ENCODE measurements at regions not wholly inside any gene's neighbourhood (a gene's known extent, or its start where the extent isn't known, plus 50 kb on each side); places are given as distances from the start of the nearest gene placed in this dataset.

DNA sequence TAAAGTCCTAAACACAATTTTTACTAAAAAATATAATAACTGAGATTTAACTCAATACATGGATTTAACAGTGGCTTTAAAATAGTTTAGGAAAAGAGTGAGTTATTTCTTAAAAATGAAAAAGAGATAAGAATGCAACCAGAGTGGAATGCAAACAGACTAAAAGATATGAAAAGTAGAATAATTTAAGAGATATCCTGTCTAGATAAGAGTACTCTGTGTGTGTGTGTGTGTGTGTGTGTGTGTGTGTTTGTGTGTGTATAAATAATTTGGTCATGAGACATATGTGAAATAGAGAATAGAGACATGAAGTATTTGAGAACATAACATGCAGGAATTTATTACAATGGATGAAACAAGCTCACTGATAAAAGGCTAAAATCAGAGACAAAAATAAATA, 986.9 kb upstream of the CHORDC1 start:
- DNase-seq (ENCODE audit: low read depth in 4 of 4, low spot score in 3 of 4) = no peak

DNA sequence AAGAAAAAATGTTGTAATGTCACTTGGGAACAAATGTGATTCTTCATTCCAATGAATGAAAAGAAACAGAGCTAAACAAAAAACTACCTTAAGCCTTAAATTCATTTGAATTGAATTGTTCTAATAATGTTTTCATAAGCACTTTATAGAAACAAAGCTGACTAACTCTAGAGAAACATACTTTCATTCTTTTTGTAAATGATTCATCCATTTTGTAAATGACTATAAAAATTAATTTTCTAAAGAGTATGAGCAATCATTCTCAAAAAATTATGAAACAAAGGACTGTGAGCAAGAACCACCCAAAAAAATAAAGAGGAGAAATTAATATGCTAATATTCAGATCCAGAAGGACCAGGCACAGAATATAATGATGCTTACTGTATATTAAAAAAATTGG, 986.5 kb upstream of the CHORDC1 start:
- no peak for DNase-seq (ENCODE audit: low read depth in 4 of 4, low spot score in 3 of 4)

DNA sequence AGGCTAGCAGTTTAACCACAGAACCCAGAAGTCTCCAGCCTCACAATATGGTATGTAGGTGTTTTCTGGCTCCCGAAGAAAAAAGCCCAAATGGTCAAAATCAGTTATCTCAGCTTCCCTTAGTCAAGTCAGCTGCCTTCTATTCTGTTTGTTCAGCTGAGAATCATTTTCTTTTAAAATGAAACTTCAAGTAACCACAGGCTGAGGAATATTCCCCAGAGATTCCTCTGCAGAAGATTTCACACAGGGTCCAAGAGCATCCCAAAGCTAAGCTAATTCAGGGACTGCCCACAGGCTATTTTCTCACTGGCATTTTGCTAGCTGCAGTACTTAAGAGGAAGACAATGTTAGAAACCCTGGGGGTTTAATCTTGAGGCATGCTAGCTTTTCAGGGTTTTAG, 977.0 kb upstream of the CHORDC1 start:
- DNase-seq (ENCODE audit: low read depth in 4 of 4, low spot score in 3 of 4) = no peak

DNA sequence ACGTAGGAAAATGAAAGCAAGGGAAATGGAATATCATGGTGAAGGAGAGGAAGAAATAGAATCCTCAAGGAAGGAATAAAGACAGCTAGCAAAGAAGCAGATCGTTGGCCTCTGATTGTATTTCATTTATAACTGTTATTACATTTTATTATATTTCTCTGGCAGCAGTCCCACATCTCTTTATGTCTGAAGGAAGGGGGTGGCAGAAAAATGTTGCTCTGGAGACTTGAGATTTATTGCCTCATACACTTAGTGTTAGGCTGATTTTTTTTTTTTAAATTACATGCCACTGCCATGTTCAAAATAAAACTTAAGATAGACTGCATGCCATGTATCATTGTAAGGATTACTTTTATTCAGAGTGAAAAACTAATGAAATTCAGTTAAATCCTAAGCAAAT, 971.7 kb upstream of the CHORDC1 start:
- no peak for DNase-seq (ENCODE audit: low read depth in 4 of 4, low spot score in 3 of 4)

- no peak for DNase-seq (ENCODE audit: low read depth in 4 of 4, low spot score in 3 of 4)
These were observed 965.6 kb upstream of the CHORDC1 start for GRCh38 chr11:91188484-91188883.

DNA sequence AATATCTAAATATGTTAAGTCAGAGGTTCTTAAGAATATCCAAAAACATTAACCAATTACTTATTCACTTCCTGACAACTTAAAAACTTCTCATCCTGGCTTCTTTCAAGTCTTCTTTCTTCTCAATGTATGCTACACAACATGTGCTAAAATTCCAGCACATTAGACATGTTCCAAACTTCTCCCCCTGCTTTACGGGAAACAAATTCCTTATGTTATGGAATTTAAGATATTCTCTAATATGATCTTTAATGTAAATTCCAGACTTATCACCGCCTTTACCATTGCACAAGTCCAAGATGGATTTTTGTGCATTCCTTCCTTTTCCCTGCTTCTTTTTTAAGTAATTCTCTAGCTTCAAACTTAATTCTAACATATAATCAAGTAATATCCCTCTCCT, 964.5 kb upstream of the CHORDC1 start:
- no peak for DNase-seq (ENCODE audit: low read depth in 4 of 4, low spot score in 3 of 4)

- DNase-seq (ENCODE audit: low read depth in 4 of 4, low spot score in 3 of 4) = no peak
These were observed 955.5 kb upstream of the CHORDC1 start for GRCh38 chr11:91178366-91178765.

DNA sequence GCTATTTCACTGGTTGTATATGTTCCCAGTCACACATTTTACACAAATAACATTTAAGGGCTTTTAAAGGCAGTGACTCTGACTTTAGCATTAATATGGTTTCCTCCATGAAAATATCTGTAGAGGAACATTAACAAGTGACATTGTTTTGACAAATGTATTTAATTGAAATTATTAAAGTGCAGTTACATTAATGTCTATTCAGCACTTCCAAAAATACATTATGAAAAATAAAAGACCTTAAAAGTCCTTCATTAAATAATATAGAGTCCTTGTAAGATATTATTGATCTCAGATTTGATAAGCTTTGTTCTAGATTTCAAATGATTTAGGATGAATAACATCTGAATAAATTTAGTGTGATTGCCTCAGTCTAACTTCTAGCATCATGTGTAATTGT, 951.9 kb upstream of the CHORDC1 start:
- DNase-seq (ENCODE audit: low read depth in 4 of 4, low spot score in 3 of 4) = no peak

DNA sequence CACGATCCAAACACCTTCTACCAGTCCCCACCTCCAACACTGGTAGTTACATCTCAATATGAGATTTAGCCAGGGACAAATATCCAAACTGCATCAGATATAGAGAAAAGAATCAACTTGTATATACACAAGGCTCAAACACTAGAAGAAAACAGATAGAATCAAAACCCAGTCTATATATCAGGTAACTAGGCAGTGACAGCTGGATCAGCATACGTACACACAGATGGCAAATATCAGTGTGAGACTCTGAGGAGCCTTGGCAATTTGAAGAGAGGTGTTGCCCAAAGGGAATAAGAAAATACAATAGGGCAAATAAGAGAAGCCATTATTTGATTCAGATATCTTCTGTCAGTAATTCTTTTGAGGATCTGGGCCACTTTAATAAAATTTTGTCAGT, 951.3 kb upstream of the CHORDC1 start:
- DNase-seq (ENCODE audit: low read depth in 4 of 4, low spot score in 3 of 4) = no peak

- DNase-seq (ENCODE audit: low read depth in 4 of 4, low spot score in 3 of 4) = no peak
These were observed 950.9 kb upstream of the CHORDC1 start for GRCh38 chr11:91173701-91174100.

DNA sequence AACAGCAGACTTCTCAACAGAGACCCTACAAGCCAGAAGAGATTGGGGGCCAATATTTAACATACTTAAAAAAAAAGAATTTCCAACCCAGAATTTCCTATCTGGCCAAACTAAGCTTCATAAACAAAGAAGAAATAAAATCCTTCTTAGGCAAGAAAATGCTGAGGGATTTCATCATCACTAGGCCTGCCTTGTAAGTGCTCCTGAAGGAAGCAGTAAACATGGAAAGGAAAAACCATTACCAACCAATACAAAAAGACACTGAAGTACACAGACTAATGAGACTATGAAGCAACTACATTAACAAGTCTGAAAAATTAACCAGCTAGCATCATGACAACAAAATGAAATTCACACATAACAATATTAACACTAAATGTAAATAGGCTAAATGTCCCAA, 947.9 kb upstream of the CHORDC1 start:
- no peak for DNase-seq (ENCODE audit: low read depth in 4 of 4, low spot score in 3 of 4)

- no peak for DNase-seq (ENCODE audit: low read depth in 4 of 4, low spot score in 3 of 4)
These were observed 941.6 kb upstream of the CHORDC1 start for GRCh38 chr11:91164452-91164822.

DNA sequence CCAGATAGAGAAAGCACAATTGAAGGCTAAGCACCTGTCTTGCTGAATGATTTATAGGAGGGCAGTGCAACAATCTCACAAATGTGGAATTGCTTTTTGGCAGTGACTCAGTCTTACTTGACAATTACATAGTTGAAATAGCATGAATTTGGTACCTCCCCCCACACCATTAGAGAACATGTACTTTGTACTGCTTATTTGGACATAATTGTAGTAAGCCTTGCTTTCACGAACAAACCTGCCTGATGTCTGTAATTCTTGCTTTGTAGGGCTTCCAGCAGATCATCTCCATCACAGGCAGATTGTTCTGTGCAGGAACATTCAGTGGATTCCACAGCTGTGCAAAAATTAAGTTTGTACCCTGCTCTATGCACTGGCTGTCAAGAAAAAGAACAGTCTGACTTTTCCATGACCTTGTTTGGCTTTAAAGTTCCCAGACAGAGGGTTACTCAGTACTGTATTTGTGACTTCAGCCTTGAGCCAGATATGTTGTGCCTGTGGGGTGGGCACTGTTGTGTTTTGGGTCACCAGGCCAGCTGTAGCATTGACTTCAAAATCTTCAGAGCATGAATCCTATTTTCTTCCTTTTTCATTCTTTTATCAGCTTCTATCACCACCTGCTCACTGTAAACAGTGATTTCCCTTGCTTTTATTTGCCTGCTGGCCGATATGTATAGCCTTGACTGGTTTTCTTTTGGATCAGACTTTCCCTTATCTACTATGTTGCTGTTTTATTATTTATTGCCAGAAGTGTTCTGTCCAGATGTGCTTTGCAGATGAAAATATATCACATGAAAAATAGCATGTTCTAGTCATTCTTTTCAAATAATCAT, 941.0 kb upstream of the CHORDC1 start:
- DNase-seq (ENCODE audit: low read depth in 4 of 4, low spot score in 3 of 4) = no peak

- no peak for DNase-seq (ENCODE audit: low read depth in 4 of 4, low spot score in 3 of 4)
These were observed 937.8 kb upstream of the CHORDC1 start for GRCh38 chr11:91160661-91161060.

GRCh38 chr11:91158891-91159537, 936.2 kb upstream of the CHORDC1 start:
- no peak for DNase-seq (ENCODE audit: low read depth in 4 of 4, low spot score in 3 of 4)

- DNase-seq (ENCODE audit: low read depth in 4 of 4, low spot score in 3 of 4) = no peak
These were observed 935.4 kb upstream of the CHORDC1 start for GRCh38 chr11:91158297-91158696.

- DNase-seq (ENCODE audit: low read depth in 4 of 4, low spot score in 3 of 4) = no peak
These were observed 933.2 kb upstream of the CHORDC1 start for GRCh38 chr11:91156041-91156440.

- DNase-seq (ENCODE audit: low read depth in 4 of 4, low spot score in 3 of 4) = no peak
These were observed 925.0 kb upstream of the CHORDC1 start for GRCh38 chr11:91147885-91148284.

GRCh38 chr11:91141655-91142054, 918.8 kb upstream of the CHORDC1 start:
- DNase-seq (ENCODE audit: low read depth in 4 of 4, low spot score in 3 of 4) = no peak

GRCh38 chr11:91136631-91137030, 913.8 kb upstream of the CHORDC1 start:
- no peak for DNase-seq (ENCODE audit: low read depth in 4 of 4, low spot score in 3 of 4)

- DNase-seq (ENCODE audit: low read depth in 4 of 4, low spot score in 3 of 4) = no peak
These were observed 910.5 kb upstream of the CHORDC1 start for GRCh38 chr11:91133361-91133760.

DNA sequence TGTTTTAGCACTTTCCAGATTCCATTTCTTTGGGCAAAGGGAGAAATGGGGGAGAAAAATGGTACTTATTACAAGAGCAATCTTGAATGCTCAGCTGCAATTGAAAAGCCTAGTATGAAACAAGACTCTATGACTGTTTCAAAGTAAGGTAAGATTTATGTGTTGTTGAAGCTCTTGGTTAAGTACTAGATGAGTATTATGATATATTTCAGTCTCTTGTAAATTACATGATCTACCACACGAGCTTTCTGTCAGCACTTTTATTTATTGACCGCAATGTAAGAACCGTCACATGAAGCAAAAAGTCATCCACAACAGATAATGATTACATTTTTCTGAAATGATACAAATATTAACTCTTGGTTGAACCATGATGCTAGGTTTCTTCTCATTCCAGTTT, 906.7 kb upstream of the CHORDC1 start:
- DNase-seq (ENCODE audit: low read depth in 4 of 4, low spot score in 3 of 4) = no peak
